HG02759 (cell line): ENCODE measurements at regions not wholly inside any gene's neighbourhood (a gene's known extent, or its start where the extent isn't known, plus 50 kb on each side); places are given as distances from the start of the nearest gene placed in this dataset.
A peak's percentile ranks its signal among the peaks of the same experiment; 100 is the strongest.

ENCODE experiments used
- ATAC-seq: cut with Tn5 transposase; IDR thresholded peaks from one replicate; pipeline ENCODE4 v1.9.1; 2021; ENCODE audit warnings: mild to moderate bottlenecking, moderate library complexity; ENCODE audit not compliant: unreplicated experiment

DNA sequence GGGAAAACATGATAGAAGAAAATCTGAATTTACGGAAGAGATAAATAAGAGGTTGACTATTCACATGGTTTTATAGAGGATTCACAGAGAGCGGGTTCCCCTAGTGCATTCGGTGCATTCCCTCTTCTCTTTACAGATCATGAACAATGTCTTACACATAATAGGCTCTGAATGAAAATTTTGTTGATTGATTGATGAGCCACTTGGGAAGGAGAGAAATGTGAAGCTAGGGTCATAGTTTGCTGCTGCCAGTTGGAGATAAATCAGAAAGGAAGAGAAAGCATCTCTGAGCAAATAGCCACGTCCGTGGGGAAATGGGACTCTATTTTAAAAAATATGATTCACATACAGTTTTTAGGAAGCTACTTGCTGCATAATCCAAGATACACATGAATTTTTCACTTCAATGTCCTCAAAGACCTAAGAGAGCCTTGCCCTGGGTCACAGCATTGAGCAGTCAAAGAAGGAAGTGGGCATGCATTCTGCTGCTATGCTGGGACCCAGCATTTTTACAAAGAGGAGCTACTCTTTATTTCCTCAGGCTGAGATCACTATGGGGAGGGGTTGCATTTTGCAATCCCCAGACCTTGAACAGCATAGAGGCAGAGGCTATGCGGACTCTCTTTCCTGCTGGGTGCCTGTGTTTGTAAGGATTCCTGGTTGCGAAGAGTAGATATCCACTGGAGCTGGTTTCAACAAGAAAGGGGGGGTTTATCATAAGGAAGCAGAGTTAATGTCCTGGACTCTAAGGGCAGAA, 395.3 kb downstream of the TSN start:
- no peak for ATAC-seq

DNA sequence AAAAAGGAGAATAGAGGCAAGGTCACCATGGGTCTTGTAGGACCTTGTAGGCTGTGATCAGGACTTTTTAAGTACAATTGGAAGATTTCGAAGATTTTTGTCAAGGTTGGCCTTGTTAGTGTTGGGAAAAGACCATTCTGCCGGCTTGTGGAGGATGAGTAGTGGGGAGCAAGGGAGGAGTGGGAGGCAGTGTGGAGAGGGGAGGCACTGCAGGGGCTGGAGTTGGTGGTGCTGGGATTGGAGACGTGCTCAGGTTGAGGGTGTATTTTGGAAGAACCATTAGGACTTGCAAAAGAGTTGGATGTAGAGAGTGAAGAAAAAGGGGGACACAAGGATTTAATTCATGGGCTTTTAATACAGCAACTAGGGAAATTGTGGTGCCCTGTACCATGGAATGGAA, 397.1 kb downstream of the TSN start:
- ATAC-seq: no peak

GRCh38 chr2:122156176-122156890, 400.9 kb downstream of the TSN start:
- ATAC-seq: no peak

DNA sequence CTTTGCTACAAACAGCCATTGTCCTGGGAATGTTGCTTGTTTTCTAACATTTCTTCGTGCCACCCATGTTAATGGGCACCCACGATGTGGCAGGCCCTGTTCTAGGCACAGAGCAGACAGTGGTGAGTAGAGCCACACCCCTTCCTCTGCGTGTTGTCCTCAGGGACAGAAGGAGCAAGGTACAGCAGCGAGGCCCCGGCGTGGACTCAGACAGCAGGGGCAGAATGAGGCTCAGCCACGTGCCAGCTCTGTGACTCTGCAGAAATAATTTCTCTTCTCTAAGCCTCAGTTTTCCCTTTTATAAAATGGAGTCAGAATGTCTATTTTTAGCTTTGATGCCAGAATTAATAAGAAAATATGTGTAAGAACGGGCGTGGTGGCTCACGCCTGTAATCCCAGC, 401.7 kb downstream of the TSN start:
- ATAC-seq: no peak

DNA sequence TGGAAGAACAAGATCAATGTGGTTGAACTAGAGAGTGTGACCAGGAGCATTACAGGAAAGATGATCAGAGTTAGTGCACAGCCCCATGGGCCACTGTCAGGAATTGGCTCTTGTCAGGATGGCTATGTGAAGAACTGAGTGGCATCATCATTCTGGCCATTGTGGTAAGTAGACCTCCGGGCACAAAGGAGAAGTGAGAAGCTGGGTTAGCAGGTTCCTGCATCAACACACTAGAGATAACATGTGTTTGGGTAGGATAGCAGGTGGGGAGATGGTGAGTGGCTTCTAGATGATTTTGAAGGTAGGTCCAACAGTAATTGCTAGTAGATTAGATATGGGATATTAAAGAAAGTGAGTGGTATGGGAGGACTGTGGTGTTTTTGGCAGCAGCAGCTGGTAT, 408.2 kb downstream of the TSN start:
- ATAC-seq: no peak

GRCh38 chr2:122164964-122165363, 409.5 kb downstream of the TSN start:
- ATAC-seq: no peak

- ATAC-seq: no peak
Measured at GRCh38 chr2:122166820-122167219, 411.4 kb downstream of the TSN start.

- ATAC-seq: no peak
Measured at GRCh38 chr2:122167515-122167914, 412.1 kb downstream of the TSN start.

DNA sequence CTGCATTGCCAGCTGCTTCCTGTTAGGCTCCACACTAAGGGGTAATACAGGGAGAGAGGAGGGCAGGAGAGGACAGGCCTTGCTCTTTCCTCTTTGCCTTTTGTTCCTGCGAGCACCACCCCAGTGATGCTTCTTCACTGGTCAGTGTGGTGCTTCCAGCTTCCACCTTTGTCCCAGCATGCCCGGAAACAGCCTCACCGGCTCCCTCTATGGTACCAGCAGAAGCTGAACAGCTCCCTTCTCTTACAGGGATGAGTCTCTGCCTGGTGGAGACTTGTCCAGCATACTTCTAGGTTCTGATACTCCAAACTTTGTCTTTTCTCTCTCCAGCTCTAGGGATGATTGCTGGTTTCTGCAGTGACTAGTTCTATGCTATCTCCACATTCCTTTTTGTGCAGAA, 413.3 kb downstream of the TSN start:
- ATAC-seq: no peak

- ATAC-seq: no peak
Measured at GRCh38 chr2:122172812-122173211, 417.4 kb downstream of the TSN start.

DNA sequence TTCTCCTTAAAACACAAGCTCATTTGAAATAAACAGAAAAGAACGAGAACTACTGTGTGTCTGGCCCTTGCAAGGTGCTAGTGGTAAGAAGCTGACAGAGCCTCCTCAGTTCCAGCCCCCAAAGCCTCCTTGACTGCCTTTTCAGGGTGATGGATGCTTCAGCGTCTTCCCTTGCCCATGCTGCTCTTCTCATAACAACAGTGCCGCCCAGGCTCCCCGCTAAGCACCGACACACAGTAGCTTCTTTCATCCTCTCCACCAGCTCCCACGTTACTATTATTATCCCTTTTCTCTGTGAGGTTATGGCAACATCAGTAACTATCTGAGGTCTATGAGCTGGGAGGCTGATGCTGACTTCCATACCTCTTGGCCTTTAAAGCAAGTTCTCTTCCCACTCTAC, 418.6 kb downstream of the TSN start:
- no peak for ATAC-seq

DNA sequence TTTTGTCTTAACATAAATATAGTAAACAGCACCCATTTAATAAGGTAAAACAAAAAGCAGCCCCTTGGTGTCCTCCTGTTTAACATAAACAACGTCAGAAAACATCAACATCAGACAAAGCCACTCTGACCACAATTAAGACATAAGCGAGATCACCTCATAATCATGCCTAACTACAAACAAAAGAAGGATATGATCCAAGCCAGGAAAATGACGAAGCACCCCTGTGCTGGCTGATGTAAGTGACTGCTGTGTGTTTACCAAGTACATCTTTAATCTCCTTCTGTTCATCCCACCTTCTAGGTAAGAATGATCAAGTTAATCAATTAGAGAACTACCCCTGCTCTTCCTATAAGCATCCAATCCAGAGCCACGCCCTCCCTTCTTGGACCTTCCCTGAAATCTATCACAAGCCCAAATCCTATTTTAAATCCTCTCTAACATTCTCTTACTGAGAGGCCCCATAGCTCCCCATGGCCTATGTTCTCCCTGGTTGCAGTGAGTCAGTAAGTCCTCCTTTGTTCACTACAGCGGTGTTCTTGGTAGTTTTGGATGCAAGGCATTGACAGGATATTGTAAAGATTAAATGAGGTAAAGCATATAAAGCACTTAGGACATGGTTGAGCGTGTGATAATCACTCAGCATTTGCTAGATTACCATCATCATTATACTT, 424.2 kb downstream of the TSN start:
- ATAC-seq: no peak

- no peak for ATAC-seq
Measured at GRCh38 chr2:122180972-122181371, 425.5 kb downstream of the TSN start.

DNA sequence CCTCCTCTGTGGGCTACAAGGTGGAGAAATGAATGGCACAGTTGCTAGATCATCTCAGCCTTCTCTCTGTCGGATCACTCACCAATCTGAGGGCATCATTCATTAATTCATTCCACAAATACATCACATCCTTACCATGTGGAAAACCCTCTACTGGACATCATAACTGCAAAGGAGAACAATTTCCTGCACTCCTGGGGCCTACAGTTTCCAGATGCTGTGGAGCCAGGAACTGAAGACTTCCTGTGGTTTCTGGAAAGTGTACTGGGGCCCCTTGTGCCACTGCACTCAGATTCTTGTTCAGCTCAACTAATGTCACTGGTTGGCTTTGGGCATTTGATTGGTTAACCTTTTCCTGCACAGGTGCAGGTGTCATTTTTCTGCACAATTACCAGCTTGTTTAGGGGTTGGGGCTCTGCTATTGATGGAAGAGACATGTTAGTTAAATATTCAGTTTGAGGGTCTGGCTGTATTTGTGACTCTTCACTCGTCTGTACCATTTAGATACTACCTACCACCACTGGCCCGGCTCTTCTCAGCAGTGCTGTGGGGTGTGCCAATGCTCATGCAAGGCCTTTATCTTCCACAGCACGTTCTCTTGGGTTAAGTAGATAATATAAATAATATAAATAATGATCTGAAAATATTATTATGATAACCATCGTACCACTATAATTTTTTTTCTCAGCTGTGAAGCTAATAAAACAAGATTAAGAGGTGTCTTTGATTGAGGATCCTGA, 427.3 kb downstream of the TSN start:
- ATAC-seq: no peak

DNA sequence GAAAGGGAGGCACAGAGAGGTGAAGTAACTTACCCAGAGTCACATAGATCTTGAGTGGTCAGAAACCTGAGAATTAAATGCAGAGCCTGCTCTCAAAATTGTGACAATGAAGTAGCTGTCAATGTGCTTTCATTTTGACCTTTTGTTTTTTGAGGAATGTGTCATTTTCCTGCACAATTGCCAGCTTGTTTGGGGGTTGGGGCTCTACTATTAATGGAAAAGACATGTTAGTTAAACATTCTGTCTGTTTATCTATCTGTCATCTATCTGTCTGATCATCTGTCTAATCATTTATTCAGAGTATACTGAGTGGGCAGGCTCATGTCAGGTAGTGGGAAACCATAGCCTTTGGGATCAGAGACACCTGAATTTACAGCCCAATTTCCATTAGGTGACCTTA, 428.4 kb downstream of the TSN start:
- no peak for ATAC-seq

DNA sequence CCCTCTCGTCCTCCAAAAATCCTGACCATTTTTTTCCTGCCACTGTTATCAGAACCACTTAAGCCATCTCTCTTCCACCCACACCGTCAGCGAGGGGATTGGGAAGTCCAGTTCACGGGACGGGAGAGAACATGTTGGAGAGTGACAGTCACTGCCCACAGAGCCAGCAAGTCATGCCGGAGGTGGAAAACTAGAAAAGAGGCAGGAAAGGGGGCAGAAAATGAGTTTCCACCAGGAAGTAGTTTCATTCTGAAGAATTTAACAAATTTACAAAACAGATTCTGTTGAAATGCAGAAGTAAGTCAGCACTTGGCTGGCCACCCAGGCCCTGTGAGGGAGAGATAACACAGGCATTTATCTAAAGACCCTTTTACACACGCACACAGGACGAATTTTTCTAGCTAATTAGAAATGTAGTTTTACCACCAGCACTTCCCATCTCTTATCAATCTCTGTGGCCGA, 431.3 kb downstream of the TSN start:
- no peak for ATAC-seq

DNA sequence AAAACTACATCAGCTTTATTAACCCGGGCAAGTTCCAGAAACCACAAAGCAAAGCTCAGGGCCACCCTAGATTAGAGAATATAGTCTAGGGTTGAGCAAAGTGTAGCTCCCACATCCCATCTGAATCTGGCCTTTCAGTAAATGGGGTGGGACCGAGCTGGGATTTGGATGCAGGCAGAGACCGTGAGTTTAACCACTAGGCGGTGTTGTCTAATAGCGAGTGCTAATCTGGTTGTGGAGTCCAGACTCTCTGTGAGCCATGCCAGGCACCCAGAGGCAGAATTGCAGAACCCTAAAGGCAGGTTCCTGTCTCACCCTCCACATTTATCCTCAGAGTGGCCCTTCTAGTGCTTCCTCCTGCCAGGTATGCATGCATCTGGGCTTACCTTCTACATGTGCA, 435.9 kb downstream of the TSN start:
- peak; percentile 85 for ATAC-seq

DNA sequence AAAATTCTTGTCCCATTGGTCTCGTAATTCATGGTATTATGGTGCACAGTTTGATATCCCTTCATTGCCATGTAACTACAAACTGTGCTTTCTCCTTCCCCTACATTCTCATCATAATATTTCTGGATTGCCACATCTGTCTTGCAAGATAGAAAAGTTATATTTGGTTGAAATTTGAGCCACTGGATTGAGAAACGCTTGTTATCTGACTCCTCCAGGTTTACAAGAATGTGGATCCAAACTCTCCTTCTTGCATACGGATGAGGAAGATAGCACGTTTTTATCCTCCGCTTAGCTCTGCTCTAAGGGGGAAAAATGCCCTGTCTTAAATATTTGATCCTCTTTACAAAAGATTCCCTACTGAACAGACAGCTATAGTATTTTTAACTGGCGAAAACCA, 438.2 kb downstream of the TSN start:
- ATAC-seq: no peak

- ATAC-seq: no peak
Measured at GRCh38 chr2:122194546-122194945, 439.1 kb downstream of the TSN start.

- ATAC-seq: no peak
Measured at GRCh38 chr2:122203523-122203922, 448.1 kb downstream of the TSN start.

DNA sequence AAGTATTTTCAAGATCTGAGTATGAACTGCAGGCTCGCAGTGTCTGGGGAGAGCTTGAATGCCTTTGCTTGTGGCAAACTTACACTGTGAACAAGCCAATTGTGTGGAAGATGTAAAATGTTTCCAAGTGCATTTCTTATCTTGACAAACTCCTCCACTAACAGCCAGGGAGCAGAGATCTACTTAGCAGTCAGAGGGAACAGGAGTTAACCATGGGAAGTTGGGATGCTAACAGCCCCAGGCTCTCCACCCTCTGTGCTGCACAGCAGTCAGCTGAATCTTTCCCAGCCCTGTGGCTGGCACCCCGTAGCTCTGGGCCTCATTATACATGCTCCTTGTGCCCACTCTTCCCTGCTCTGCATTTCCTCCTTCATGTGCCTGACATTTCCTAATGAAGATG, 450.2 kb downstream of the TSN start:
- no peak for ATAC-seq
